ENCODE measurements at regions not wholly inside any gene's neighbourhood (a gene's known extent, or its start where the extent isn't known, plus 50 kb on each side); places are given as distances from the start of the nearest gene placed in this dataset.

GRCh38 chr5:170179626-170180025 lies 53.2 kb upstream of the C5orf58 start:
- Mint-ChIP-seq H3K4me1 (no peaks in the 10 kb centered on the region), H3K27ac (no peak overlapping the region), H3K27me3 (peaks cover 5 to 14% (median 7%) of the 10 kb centered on the region in 3 donors), H3K36me3 (no peaks in the 10 kb centered on the region), H3K4me3 (no peak overlapping the region), H3K9me3 (no peaks in the 10 kb centered on the region)
- DNase-seq (no peak), ATAC-seq (ENCODE audit: low read depth in 2 of 2) (no peak)

GRCh38 chr5:170181902-170182301 lies 50.9 kb upstream of the C5orf58 start:
- H3K36me3 Mint-ChIP-seq: no peaks in the 10 kb centered on the region
- no peak overlapping the region for H3K27ac Mint-ChIP-seq
- no peak for ATAC-seq (ENCODE audit: low read depth in 2 of 2)
- DNase-seq: no peak
- no peak overlapping the region for H3K4me3 Mint-ChIP-seq
- H3K27me3 Mint-ChIP-seq: peaks cover 4 to 14% (median 5%) of the 10 kb centered on the region in 3 donors
- no peaks in the 10 kb centered on the region for H3K9me3 Mint-ChIP-seq
- H3K4me1 Mint-ChIP-seq: no peaks in the 10 kb centered on the region

DNA sequence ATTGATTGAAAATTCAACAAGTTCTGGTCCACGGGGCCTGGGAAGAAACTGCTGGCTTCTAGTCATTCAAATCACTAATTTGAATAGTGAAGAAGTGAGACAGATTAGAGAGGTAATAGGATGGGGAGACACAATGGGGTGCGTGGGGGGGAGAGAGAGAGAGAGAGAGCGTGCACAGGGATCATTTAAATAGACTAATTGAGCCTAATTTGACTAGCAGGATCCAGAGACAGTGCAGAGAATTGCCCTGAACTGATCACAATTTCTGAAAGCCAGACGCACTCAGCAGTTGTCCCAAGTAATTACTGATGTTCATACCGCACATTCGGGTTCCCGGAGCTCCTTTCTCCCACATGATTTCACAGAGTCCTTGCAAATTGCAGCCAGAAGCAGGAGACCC lies 50.3 kb upstream of the C5orf58 start:
- DNase-seq (no peak), ATAC-seq (ENCODE audit: low read depth in 2 of 2) (no peak)
- no peaks in the 10 kb centered on the region for H3K9me3 Mint-ChIP-seq
- no peak overlapping the region for H3K4me3 Mint-ChIP-seq
- H3K27ac Mint-ChIP-seq: no peak overlapping the region
- H3K4me1 Mint-ChIP-seq: no peaks in the 10 kb centered on the region
- H3K36me3 Mint-ChIP-seq: no peaks in the 10 kb centered on the region
- H3K27me3 Mint-ChIP-seq: peaks cover 4 to 14% (median 5%) of the 10 kb centered on the region in 3 donors

Data from naive B cell (primary cell).